ENCODE measurements at regions not wholly inside any gene's neighbourhood (a gene's known extent, or its start where the extent isn't known, plus 50 kb on each side); places are given as distances from the start of the nearest gene placed in this dataset.
"Not testable (repeated sequence)": the region's sequence is repeated elsewhere in the genome, so short reads cannot be mapped to it uniquely, and the experiment has no call there.

DNA sequence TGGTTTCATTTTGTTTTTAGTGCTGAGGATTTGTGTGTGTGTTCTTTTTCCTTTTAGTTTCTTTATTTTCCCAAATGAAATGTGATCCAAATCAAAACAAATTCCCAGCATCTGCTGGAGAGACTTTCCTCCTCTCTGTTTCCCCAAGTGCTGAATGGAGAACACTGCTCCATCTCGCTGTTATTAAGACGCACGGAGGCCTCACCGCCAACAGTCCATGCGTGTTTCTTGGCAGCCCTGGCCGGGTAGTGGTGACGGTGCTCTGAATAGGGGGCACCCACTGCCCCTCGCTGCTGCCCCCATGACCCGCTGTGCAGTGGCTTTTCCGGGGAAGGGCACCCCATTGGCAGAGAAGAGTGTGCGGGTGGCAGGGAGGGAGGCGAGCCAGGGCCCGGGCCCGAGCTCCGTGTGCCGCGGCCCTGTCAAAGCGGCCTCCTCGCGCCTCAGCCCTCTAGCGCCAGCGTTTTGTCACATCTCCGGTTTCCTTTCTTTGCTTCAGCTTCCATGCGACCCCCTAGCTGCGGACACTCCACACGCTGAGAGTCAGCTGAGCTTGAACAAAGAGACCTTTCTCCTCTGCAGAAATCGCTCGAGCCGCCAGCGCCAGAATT, 473.7 kb upstream of the SALL3 start:
- Mint-ChIP-seq H3K4me3 (no peak overlapping the region), H3K9me3 (peaks cover 7% of the 10 kb centered on the region), H3K27ac (no peak overlapping the region), H3K36me3 (no peaks in the 10 kb centered on the region), H3K27me3 (no peaks in the 10 kb centered on the region), H3K4me1 (no peaks in the 10 kb centered on the region)

- H3K4me3 Mint-ChIP-seq = no peak overlapping the region
- H3K27me3 Mint-ChIP-seq = no peaks in the 10 kb centered on the region
- H3K9me3 Mint-ChIP-seq = peaks cover 7% of the 10 kb centered on the region
- H3K27ac Mint-ChIP-seq = no peak overlapping the region
- no peaks in the 10 kb centered on the region for H3K4me1 Mint-ChIP-seq
- H3K36me3 Mint-ChIP-seq = no peaks in the 10 kb centered on the region
Observed at GRCh38 chr18:78507217-78507616, 472.4 kb upstream of the SALL3 start.

DNA sequence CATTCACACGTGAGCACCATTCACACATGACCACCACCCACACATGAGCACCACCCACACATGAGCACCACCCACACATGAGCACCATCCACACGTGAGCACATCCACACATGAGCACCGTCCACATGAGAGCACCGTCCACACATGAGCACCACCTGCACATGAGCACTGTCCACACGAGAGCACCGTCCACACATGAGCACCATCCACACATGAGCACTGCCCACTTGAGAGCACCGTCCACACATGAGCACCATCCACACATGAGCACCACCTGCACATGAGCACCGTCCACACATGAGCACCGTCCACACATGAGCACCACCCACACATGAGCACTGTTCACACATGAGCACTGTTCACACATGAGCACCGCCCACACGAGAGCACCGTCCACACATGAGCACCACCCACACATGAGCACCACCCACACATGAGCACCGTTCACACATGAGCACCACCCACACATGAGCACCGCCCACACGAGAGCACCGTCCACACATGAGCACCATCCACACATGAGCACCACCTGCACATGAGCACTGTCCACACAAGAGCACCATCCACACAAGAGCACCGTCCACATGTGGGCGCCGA, 471.3 kb upstream of the SALL3 start:
- not testable (repeated sequence) for H3K9me3 Mint-ChIP-seq, H3K4me1 Mint-ChIP-seq, H3K4me3 Mint-ChIP-seq, H3K36me3 Mint-ChIP-seq, H3K27me3 Mint-ChIP-seq, H3K27ac Mint-ChIP-seq

GRCh38 chr18:78510091-78510490, 469.5 kb upstream of the SALL3 start:
- Mint-ChIP-seq H3K9me3 (peaks cover 7% of the 10 kb centered on the region), H3K4me3 (no peak overlapping the region), H3K27ac (no peak overlapping the region), H3K27me3 (no peaks in the 10 kb centered on the region), H3K36me3 (no peaks in the 10 kb centered on the region), H3K4me1 (no peaks in the 10 kb centered on the region)

DNA sequence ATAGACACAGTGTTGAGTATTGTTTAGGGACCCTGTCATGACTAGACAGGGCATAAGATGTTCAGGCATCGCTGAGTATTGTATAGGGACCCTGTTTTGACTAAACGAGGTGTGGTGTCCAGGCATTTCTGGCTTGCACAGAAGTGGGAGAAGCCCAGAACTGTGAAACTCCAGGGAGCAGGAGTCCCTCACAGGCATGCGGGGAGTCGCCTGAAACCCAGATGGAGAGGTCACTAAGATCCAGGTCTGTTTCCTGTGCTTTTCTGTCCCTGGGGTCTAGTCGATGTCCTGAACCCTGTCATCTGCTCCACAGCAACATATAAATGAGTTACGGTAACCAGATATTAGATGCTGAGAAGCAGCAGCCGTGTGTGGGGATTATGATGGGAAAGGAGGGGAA, 469.0 kb upstream of the SALL3 start:
- Mint-ChIP-seq H3K27me3 (no peaks in the 10 kb centered on the region), H3K27ac (no peak overlapping the region), H3K4me1 (no peaks in the 10 kb centered on the region), H3K9me3 (peaks cover 7% of the 10 kb centered on the region), H3K4me3 (no peak overlapping the region), H3K36me3 (no peaks in the 10 kb centered on the region)

GRCh38 chr18:78511666-78512601, 467.7 kb upstream of the SALL3 start:
- Mint-ChIP-seq H3K27me3 (no peaks in the 10 kb centered on the region), H3K4me3 (no peak overlapping the region), H3K27ac (no peak overlapping the region), H3K4me1 (no peaks in the 10 kb centered on the region), H3K36me3 (no peaks in the 10 kb centered on the region), H3K9me3 (peaks cover 7% of the 10 kb centered on the region)

DNA sequence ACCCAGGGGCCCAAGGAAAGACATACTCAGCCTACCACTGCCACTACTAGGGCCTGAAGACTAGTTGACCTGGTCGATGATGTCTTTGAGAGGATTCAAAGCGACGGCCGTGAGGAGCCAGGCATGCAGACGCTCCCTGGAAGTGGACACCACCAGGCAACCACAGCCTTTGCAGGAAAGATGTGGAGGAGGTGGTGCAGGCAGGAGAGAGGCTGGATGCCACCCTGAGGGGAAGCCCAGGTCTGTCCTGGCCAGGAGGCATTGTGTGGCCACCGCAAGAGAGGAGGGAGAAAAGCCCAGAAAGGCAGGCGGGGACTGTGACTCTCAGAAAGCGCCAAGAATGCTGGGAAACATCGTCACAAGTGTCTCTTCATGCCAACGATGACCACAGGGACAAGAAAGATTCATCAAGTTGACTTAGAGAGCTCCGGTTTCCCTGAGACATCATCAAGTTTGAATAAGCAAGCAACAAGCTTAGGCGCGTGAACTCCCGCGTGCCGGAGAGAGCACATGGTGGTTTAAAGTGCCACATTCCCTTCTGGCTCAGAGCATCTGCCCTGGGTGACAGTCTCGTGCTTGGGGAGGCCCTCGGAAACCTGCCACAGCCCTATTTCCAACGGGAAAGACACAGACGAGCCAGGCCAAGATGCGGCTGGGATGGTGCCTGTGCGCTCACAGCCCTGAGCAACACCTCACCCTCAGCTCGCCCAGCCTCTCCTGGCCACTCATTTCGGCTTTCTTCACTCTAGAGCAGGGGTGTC, 464.5 kb upstream of the SALL3 start:
- no peaks in the 10 kb centered on the region for H3K4me1 Mint-ChIP-seq
- H3K36me3 Mint-ChIP-seq = no peaks in the 10 kb centered on the region
- no peak overlapping the region for H3K4me3 Mint-ChIP-seq
- no peak overlapping the region for H3K27ac Mint-ChIP-seq
- no peaks in the 10 kb centered on the region for H3K9me3 Mint-ChIP-seq
- no peaks in the 10 kb centered on the region for H3K27me3 Mint-ChIP-seq

- H3K4me3 Mint-ChIP-seq = no peak overlapping the region
Observed at GRCh38 chr18:78517328-78517727, 462.3 kb upstream of the SALL3 start.

GRCh38 chr18:78517973-78518372, 461.6 kb upstream of the SALL3 start:
- no peaks in the 10 kb centered on the region for H3K9me3 Mint-ChIP-seq
- H3K27ac Mint-ChIP-seq = no peak overlapping the region
- H3K4me3 Mint-ChIP-seq = no peak overlapping the region
- H3K27me3 Mint-ChIP-seq = no peaks in the 10 kb centered on the region
- no peaks in the 10 kb centered on the region for H3K36me3 Mint-ChIP-seq
- H3K4me1 Mint-ChIP-seq = no peaks in the 10 kb centered on the region

More at GRCh38 chr18:78517328-78517727, 462.3 kb upstream of the SALL3 start:
- no peak overlapping the region for H3K27ac Mint-ChIP-seq
- no peaks in the 10 kb centered on the region for H3K27me3 Mint-ChIP-seq
- no peaks in the 10 kb centered on the region for H3K4me1 Mint-ChIP-seq
- H3K9me3 Mint-ChIP-seq = no peaks in the 10 kb centered on the region
- H3K36me3 Mint-ChIP-seq = no peaks in the 10 kb centered on the region

- Mint-ChIP-seq H3K36me3 (no peaks in the 10 kb centered on the region), H3K9me3 (no peaks in the 10 kb centered on the region)
Observed at GRCh38 chr18:78518805-78519204, 460.8 kb upstream of the SALL3 start.

GRCh38 chr18:78519394-78520062, 460.1 kb upstream of the SALL3 start:
- Mint-ChIP-seq H3K4me3 (no peak overlapping the region), H3K27ac (no peak overlapping the region), H3K4me1 (no peaks in the 10 kb centered on the region), H3K36me3 (no peaks in the 10 kb centered on the region), H3K9me3 (no peaks in the 10 kb centered on the region), H3K27me3 (no peaks in the 10 kb centered on the region)

More at GRCh38 chr18:78518805-78519204, 460.8 kb upstream of the SALL3 start:
- H3K27ac Mint-ChIP-seq = no peak overlapping the region
- no peaks in the 10 kb centered on the region for H3K4me1 Mint-ChIP-seq
- no peaks in the 10 kb centered on the region for H3K27me3 Mint-ChIP-seq
- H3K4me3 Mint-ChIP-seq = no peak overlapping the region

- Mint-ChIP-seq H3K36me3 (no peaks in the 10 kb centered on the region), H3K9me3 (no peaks in the 10 kb centered on the region), H3K27me3 (no peaks in the 10 kb centered on the region), H3K27ac (no peak overlapping the region), H3K4me1 (no peaks in the 10 kb centered on the region), H3K4me3 (no peak overlapping the region)
Observed at GRCh38 chr18:78521136-78521535, 458.5 kb upstream of the SALL3 start.

DNA sequence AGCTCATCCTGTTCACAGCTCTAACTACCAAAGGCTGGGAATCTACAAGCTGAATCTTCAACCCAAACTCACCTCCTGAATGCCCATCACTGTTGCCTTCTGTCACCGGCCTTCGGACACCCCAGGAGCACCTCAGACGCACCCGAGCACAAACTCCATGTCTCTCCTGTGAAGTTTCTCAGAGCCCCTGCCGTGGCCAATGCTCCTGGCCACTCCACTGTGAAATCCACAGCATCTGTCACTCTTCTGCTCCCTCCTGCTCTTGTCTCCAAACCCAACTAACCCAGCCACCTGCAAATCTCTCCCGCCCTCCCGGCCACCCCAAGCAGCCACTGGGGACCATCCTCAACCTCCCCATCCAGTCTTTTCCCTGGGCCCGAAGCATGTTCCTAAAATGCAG, 457.9 kb upstream of the SALL3 start:
- no peaks in the 10 kb centered on the region for H3K4me1 Mint-ChIP-seq
- no peak overlapping the region for H3K27ac Mint-ChIP-seq
- no peaks in the 10 kb centered on the region for H3K9me3 Mint-ChIP-seq
- H3K4me3 Mint-ChIP-seq = no peak overlapping the region
- no peaks in the 10 kb centered on the region for H3K27me3 Mint-ChIP-seq
- H3K36me3 Mint-ChIP-seq = no peaks in the 10 kb centered on the region

- Mint-ChIP-seq H3K36me3 (no peaks in the 10 kb centered on the region), H3K9me3 (no peaks in the 10 kb centered on the region), H3K27me3 (no peaks in the 10 kb centered on the region)
Observed at GRCh38 chr18:78522507-78522906, 457.1 kb upstream of the SALL3 start.

GRCh38 chr18:78523850-78524249, 455.8 kb upstream of the SALL3 start:
- Mint-ChIP-seq H3K4me3 (no peak overlapping the region), H3K27me3 (no peaks in the 10 kb centered on the region), H3K36me3 (no peaks in the 10 kb centered on the region), H3K27ac (no peak overlapping the region), H3K4me1 (no peaks in the 10 kb centered on the region), H3K9me3 (no peaks in the 10 kb centered on the region)

More at GRCh38 chr18:78522507-78522906, 457.1 kb upstream of the SALL3 start:
- Mint-ChIP-seq H3K27ac (no peak overlapping the region), H3K4me3 (no peak overlapping the region), H3K4me1 (no peaks in the 10 kb centered on the region)

All from activated naive CD4-positive, alpha-beta T cell treated with anti-CD3 and anti-CD28 coated beads, Interleukin-2, amount 50 U/mL, for 24 hours (primary cell).